ENCODE measurements at regions not wholly inside any gene's neighbourhood (a gene's known extent, or its start where the extent isn't known, plus 50 kb on each side); places are given as distances from the start of the nearest gene placed in this dataset.

DNA sequence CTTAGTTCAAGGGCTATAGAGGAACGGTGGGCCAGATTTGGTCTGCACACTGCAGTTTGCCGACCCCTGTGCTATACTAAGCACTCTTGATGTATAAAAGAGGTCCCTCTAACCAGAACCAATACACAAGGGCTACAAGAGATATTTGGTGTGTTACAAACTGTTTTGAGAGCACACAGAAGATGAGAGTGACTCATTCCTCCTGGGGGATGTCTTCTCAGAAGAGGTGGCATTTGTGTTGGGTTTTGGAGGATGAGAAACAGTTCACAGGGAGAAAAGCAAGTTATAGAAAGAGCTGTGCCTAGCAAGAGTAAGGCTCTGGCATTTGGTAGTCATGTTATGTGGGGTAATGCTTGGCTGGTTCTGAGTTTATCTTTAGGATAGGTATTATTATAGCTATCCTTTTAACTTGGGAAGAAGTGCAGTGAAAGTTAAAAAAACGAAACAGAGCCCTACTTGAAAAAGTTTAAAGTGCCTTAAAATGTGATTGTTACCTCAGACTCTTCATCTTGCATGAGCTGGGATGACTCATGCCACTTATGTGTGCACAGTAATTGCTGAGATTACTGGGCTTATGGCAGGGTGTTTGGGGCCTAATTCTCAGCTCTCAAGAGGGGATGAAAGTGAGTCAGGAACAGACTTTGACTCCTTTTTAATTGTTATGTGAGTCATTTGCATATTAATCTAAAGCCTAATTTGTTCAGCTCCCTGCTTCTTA, 160.4 kb downstream of the KIF20B start (continued):
- TF ChIP-seq, protein P1, sequence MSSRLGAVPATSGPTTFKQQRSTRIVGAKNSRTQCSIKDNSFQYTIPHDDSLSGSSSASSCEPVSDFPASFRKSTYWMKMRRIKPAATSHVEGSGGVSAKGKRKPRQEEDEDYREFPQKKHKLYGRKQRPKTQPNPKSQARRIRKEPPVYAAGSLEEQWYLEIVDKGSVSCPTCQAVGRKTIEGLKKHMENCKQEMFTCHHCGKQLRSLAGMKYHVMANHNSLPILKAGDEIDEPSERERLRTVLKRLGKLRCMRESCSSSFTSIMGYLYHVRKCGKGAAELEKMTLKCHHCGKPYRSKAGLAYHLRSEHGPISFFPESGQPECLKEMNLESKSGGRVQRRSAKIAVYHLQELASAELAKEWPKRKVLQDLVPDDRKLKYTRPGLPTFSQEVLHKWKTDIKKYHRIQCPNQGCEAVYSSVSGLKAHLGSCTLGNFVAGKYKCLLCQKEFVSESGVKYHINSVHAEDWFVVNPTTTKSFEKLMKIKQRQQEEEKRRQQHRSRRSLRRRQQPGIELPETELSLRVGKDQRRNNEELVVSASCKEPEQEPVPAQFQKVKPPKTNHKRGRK (CRISPR knock-in tag; IDR thresholded peaks at IDR 0.05; ENCODE audit: borderline replicate concordance) = no peak
- TF ChIP-seq ZNF263 (CRISPR knock-in tag; IDR thresholded peaks at IDR 0.05; ENCODE audit: low read depth) (no peak), SOX15 (CRISPR knock-in tag; IDR thresholded peaks at IDR 0.05) (no peak), JAZF1 (CRISPR knock-in tag; IDR thresholded peaks at IDR 0.05) (no peak), TEAD4 (CRISPR knock-in tag; IDR thresholded peaks at IDR 0.05) (no peak)
- TF ChIP-seq, protein P2, sequence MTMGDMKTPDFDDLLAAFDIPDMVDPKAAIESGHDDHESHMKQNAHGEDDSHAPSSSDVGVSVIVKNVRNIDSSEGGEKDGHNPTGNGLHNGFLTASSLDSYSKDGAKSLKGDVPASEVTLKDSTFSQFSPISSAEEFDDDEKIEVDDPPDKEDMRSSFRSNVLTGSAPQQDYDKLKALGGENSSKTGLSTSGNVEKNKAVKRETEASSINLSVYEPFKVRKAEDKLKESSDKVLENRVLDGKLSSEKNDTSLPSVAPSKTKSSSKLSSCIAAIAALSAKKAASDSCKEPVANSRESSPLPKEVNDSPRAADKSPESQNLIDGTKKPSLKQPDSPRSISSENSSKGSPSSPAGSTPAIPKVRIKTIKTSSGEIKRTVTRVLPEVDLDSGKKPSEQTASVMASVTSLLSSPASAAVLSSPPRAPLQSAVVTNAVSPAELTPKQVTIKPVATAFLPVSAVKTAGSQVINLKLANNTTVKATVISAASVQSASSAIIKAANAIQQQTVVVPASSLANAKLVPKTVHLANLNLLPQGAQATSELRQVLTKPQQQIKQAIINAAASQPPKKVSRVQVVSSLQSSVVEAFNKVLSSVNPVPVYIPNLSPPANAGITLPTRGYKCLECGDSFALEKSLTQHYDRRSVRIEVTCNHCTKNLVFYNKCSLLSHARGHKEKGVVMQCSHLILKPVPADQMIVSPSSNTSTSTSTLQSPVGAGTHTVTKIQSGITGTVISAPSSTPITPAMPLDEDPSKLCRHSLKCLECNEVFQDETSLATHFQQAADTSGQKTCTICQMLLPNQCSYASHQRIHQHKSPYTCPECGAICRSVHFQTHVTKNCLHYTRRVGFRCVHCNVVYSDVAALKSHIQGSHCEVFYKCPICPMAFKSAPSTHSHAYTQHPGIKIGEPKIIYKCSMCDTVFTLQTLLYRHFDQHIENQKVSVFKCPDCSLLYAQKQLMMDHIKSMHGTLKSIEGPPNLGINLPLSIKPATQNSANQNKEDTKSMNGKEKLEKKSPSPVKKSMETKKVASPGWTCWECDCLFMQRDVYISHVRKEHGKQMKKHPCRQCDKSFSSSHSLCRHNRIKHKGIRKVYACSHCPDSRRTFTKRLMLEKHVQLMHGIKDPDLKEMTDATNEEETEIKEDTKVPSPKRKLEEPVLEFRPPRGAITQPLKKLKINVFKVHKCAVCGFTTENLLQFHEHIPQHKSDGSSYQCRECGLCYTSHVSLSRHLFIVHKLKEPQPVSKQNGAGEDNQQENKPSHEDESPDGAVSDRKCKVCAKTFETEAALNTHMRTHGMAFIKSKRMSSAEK (CRISPR knock-in tag; IDR thresholded peaks at IDR 0.05; ENCODE audit: borderline replicate concordance) = no peak

GRCh38 chr10:89867964-89868363, 166.6 kb downstream of the KIF20B start:
- TF ChIP-seq CREB1 (CRISPR knock-in tag; IDR thresholded peaks at IDR 0.05) (no peak), ETV6 (CRISPR knock-in tag; IDR thresholded peaks at IDR 0.05) (no peak), USF1 (CRISPR knock-in tag; IDR thresholded peaks at IDR 0.05) (no peak), TEAD4 (CRISPR knock-in tag; IDR thresholded peaks at IDR 0.05) (no peak), TP53 (CRISPR knock-in tag; IDR thresholded peaks at IDR 0.05) (no peak), NR2C2 (CRISPR knock-in tag; IDR thresholded peaks at IDR 0.05) (no peak)
- TF ChIP-seq, protein P3, sequence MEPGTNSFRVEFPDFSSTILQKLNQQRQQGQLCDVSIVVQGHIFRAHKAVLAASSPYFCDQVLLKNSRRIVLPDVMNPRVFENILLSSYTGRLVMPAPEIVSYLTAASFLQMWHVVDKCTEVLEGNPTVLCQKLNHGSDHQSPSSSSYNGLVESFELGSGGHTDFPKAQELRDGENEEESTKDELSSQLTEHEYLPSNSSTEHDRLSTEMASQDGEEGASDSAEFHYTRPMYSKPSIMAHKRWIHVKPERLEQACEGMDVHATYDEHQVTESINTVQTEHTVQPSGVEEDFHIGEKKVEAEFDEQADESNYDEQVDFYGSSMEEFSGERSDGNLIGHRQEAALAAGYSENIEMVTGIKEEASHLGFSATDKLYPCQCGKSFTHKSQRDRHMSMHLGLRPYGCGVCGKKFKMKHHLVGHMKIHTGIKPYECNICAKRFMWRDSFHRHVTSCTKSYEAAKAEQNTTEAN (CRISPR knock-in tag; IDR thresholded peaks at IDR 0.05) = no peak
- Mint-ChIP-seq H3K36me3 (no peaks in the 10 kb centered on the region), H3K9me3 (no peaks in the 10 kb centered on the region), H3K27ac (no peak overlapping the region), H3K27me3 (ENCODE audit: low read depth) (0 out of 2 replicates have a peak, but pooled peaks cover 4% of the 10 kb centered on the region), H3K4me1 (peaks cover 20% of the 10 kb centered on the region), H3K4me3 (no peak overlapping the region)
- CTCF ChIA-PET = interaction anchor here (2.5 kb wide), 1 partner anchor 15 kb away, joined by 9 read pairs; no protein-coding TSS in a partner anchor
- ATAC-seq (no peak), DNase-seq (ENCODE audit: low spot score) (no peak)
- POLR2A ChIA-PET = no interaction called here

DNA sequence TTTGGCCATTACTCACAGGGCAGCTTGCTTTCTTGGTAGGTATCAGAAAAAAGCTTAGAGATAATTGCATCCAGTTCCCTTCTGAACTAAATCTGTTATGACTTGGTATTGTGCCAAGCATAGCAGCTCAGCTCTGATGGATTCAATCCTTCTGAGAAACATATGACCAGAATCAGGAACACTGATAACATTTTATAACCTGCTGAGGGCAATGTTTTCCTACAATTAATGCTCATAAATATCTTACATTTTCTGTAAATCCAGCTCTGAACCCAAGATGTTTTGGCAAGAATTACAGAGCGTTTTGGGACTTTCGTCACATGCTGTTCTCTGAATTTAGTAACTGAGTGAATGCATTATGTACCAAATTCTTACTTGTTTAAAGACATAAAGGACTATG, 167.8 kb downstream of the KIF20B start:
- Mint-ChIP-seq H3K27me3 (ENCODE audit: low read depth) (peaks cover 7% of the 10 kb centered on the region), H3K9me3 (peaks cover 4% of the 10 kb centered on the region; the same call in 1 of the 2 replicates), H3K4me3 (no peak overlapping the region), H3K27ac (no peak overlapping the region), H3K4me1 (peaks cover 20% of the 10 kb centered on the region), H3K36me3 (no peaks in the 10 kb centered on the region; the same call in 1 of the 2 replicates)
- DNase-seq (ENCODE audit: low spot score) = no peak
- no peak for ATAC-seq
- POLR2A ChIA-PET = no interaction called here
- CTCF ChIA-PET = interaction anchor here (2.5 kb wide), 1 partner anchor 16 kb away, joined by 9 read pairs; no protein-coding TSS in a partner anchor
- TF ChIP-seq NR2C2 (CRISPR knock-in tag; IDR thresholded peaks at IDR 0.05) (no peak), CBFB (CRISPR knock-in tag; IDR thresholded peaks at IDR 0.05; ENCODE audit: low read depth) (no peak), MAX (CRISPR knock-in tag; IDR thresholded peaks at IDR 0.05) (no peak), SP1 (CRISPR knock-in tag; conservative IDR thresholded peaks at IDR 0.05) (no peak), ZSCAN18 (CRISPR knock-in tag; IDR thresholded peaks at IDR 0.05) (no peak), ZNF219 (CRISPR knock-in tag; IDR thresholded peaks at IDR 0.05; ENCODE audit: borderline replicate concordance) (no peak), ESRRA (CRISPR knock-in tag; IDR thresholded peaks at IDR 0.05; ENCODE audit: borderline replicate concordance) (no peak), FOXJ3 (CRISPR knock-in tag; IDR thresholded peaks at IDR 0.05; ENCODE audit: borderline replicate concordance) (no peak), ZNF138 (CRISPR knock-in tag; conservative IDR thresholded peaks at IDR 0.05) (no peak), MLX (CRISPR knock-in tag; IDR thresholded peaks at IDR 0.05) (no peak), GRHL2 (CRISPR knock-in tag; IDR thresholded peaks at IDR 0.05; ENCODE audit: insufficient replicate concordance, severe bottlenecking) (no peak), ETV6 (CRISPR knock-in tag; IDR thresholded peaks at IDR 0.05) (no peak)

Measured in WTC11 (cell line).